ENCODE measurements at regions not wholly inside any gene's neighbourhood (a gene's known extent, or its start where the extent isn't known, plus 50 kb on each side); places are given as distances from the start of the nearest gene placed in this dataset.

DNA sequence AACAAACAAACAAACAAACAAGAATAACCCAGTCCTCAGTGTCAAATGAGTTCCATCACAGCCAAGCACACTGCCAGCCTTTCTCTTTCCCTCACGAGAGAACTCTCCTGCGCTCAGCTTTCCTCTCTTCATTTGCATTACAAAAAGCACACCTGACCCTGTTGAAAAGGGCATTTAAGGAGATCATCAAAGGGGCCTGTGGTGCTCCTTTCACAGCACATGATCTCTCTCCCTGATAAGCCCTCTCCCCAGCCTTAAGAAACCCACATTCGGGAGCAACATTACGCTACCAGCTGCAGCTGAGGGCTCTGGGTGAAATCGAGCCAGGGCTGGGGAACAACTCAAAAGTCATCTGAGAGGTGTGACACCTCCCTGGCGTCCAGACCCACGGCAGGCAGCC is 165.6 kb upstream of the TMCC3 start:
- H3K79me2 ChIP-seq (ENCODE audit: low read length): peaks cover 75% of the 10 kb centered on the region
- no peak overlapping the region for H3K4me3 ChIP-seq (ENCODE audit: low read length)
- H3F3A ChIP-seq (ENCODE audit: insufficient read depth, low read length): peaks cover 27% of the 10 kb centered on the region
- TF ChIP-seq, protein P1, sequence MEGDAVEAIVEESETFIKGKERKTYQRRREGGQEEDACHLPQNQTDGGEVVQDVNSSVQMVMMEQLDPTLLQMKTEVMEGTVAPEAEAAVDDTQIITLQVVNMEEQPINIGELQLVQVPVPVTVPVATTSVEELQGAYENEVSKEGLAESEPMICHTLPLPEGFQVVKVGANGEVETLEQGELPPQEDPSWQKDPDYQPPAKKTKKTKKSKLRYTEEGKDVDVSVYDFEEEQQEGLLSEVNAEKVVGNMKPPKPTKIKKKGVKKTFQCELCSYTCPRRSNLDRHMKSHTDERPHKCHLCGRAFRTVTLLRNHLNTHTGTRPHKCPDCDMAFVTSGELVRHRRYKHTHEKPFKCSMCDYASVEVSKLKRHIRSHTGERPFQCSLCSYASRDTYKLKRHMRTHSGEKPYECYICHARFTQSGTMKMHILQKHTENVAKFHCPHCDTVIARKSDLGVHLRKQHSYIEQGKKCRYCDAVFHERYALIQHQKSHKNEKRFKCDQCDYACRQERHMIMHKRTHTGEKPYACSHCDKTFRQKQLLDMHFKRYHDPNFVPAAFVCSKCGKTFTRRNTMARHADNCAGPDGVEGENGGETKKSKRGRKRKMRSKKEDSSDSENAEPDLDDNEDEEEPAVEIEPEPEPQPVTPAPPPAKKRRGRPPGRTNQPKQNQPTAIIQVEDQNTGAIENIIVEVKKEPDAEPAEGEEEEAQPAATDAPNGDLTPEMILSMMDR (IDR thresholded peaks at IDR 0.05; ENCODE audit: low read length): no peak
- no peak for TF ChIP-seq EZH2 (optimal IDR thresholded peaks at IDR 0.05; ENCODE audit: low read depth, low read length)
- TF ChIP-seq EZH2phosphoT487 (IDR thresholded peaks at IDR 0.05; ENCODE audit: low read length): no peak
- no peak overlapping the region for H3K27ac ChIP-seq (ENCODE audit: low read length)
- H3K4me2 ChIP-seq (ENCODE audit: low read depth, low read length): no peak overlapping the region
- H3K4me1 ChIP-seq (ENCODE audit: low read length): peaks cover 54% of the 10 kb centered on the region
- DNase-seq: no peak
- H3K27me3 ChIP-seq (replicated peaks; ENCODE audit: insufficient read depth, low read length): no peaks in the 10 kb centered on the region
- no peaks in the 10 kb centered on the region for H4K20me1 ChIP-seq (ENCODE audit: insufficient read depth, low read length)
- no peak overlapping the region for H3K9ac ChIP-seq (ENCODE audit: low read length)
- H2AFZ ChIP-seq (ENCODE audit: low read length): no peak overlapping the region
- H3K9me2 ChIP-seq (replicated peaks; ENCODE audit: insufficient read depth, low read length): no peaks in the 10 kb centered on the region
- no peaks in the 10 kb centered on the region for H3K9me3 ChIP-seq (replicated peaks; ENCODE audit: insufficient read depth, low read length)
- H3K36me3 ChIP-seq (replicated peaks; ENCODE audit: insufficient read depth, low read length): no peaks in the 10 kb centered on the region; the same call in 1 of the 2 replicates

DNA sequence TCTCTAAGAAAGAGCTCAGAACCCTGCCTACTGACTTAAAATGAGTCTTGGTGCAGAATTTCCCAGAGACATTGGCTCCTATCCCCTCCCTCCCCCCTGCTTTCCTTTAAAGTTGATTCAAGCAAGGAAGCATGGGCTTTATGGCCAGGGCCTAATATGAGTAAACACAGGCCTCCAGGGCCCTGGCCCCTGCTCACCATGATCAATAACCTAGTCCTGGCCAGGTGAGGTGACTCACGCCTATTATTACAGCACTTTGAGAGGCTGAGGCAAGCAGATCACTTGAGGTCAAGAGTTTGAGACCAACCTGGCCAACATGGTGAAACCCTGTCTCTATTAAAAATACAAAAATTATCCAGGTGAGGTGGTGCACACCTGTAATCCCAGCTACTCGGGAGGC is 165.1 kb upstream of the TMCC3 start:
- no peak overlapping the region for H3K4me3 ChIP-seq (ENCODE audit: low read length)
- H3K9ac ChIP-seq (ENCODE audit: low read length): no peak overlapping the region
- H2AFZ ChIP-seq (ENCODE audit: low read length): no peak overlapping the region
- H3K9me3 ChIP-seq (replicated peaks; ENCODE audit: insufficient read depth, low read length): no peaks in the 10 kb centered on the region
- no peak overlapping the region for H3K27ac ChIP-seq (ENCODE audit: low read length)
- peaks cover 27% of the 10 kb centered on the region for H3F3A ChIP-seq (ENCODE audit: insufficient read depth, low read length)
- H4K20me1 ChIP-seq (ENCODE audit: insufficient read depth, low read length): no peaks in the 10 kb centered on the region
- peaks cover 75% of the 10 kb centered on the region for H3K79me2 ChIP-seq (ENCODE audit: low read length)
- DNase-seq: no peak
- H3K4me2 ChIP-seq (ENCODE audit: low read depth, low read length): no peak overlapping the region
- no peaks in the 10 kb centered on the region; the same call in 1 of the 2 replicates for H3K36me3 ChIP-seq (replicated peaks; ENCODE audit: insufficient read depth, low read length)
- peaks cover 49% of the 10 kb centered on the region for H3K4me1 ChIP-seq (ENCODE audit: low read length)
- H3K27me3 ChIP-seq (replicated peaks; ENCODE audit: insufficient read depth, low read length): no peaks in the 10 kb centered on the region
- no peaks in the 10 kb centered on the region for H3K9me2 ChIP-seq (replicated peaks; ENCODE audit: insufficient read depth, low read length)
- TF ChIP-seq, protein P1 (IDR thresholded peaks at IDR 0.05; ENCODE audit: low read length): no peak
- TF ChIP-seq EZH2phosphoT487 (IDR thresholded peaks at IDR 0.05; ENCODE audit: low read length) (no peak), EZH2 (optimal IDR thresholded peaks at IDR 0.05; ENCODE audit: low read depth, low read length) (no peak)

DNA sequence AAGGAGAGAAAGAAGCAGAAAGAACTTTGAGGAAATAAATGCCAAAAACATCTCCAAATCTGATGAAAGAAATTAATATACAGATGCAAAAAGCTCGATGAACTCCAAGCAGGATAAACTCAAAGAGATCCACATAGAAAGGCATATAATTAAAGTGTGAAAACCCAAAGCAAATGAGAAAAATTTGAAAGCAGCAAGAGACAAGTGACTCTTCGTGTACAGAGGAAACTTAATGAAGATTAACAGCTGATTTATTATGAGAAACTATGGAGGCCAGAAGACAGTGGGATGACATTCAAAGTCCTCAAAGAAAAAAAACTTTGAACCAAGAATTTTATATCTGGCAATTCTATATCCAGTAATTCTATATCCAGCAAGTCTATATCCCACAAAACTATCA is 163.0 kb upstream of the TMCC3 start:
- peaks cover 30% of the 10 kb centered on the region for H3K4me1 ChIP-seq (ENCODE audit: low read length)
- H3K9me3 ChIP-seq (replicated peaks; ENCODE audit: insufficient read depth, low read length): no peaks in the 10 kb centered on the region
- H3K4me3 ChIP-seq (ENCODE audit: low read length): no peak overlapping the region
- no peaks in the 10 kb centered on the region for H3K9me2 ChIP-seq (replicated peaks; ENCODE audit: insufficient read depth, low read length)
- no peak overlapping the region for H3K9ac ChIP-seq (ENCODE audit: low read length)
- no peak overlapping the region for H2AFZ ChIP-seq (ENCODE audit: low read length)
- no peak for DNase-seq
- H3F3A ChIP-seq (ENCODE audit: insufficient read depth, low read length): peaks cover 17% of the 10 kb centered on the region
- H3K79me2 ChIP-seq (ENCODE audit: low read length): peaks cover 81% of the 10 kb centered on the region
- TF ChIP-seq, protein P1 (IDR thresholded peaks at IDR 0.05; ENCODE audit: low read length): no peak
- TF ChIP-seq EZH2phosphoT487 (IDR thresholded peaks at IDR 0.05; ENCODE audit: low read length) (no peak), EZH2 (optimal IDR thresholded peaks at IDR 0.05; ENCODE audit: low read depth, low read length) (no peak)
- H4K20me1 ChIP-seq (ENCODE audit: insufficient read depth, low read length): no peaks in the 10 kb centered on the region
- no peak overlapping the region for H3K4me2 ChIP-seq (ENCODE audit: low read depth, low read length)
- H3K27me3 ChIP-seq (replicated peaks; ENCODE audit: insufficient read depth, low read length): no peaks in the 10 kb centered on the region
- H3K27ac ChIP-seq (ENCODE audit: low read length): no peak overlapping the region
- no peaks in the 10 kb centered on the region; the same call in 1 of the 2 replicates for H3K36me3 ChIP-seq (replicated peaks; ENCODE audit: insufficient read depth, low read length)
